Effector memory CD8-positive, alpha-beta T cell (primary cell): ENCODE measurements at regions not wholly inside any gene's neighbourhood (a gene's known extent, or its start where the extent isn't known, plus 50 kb on each side); places are given as distances from the start of the nearest gene placed in this dataset.

Experiments used
- ATAC-seq: fragments of 150-1000 bp; cut with Tn5 transposase; replicated peaks from 2 replicates; pipeline ENCODE4 v1.10.0; 2021; ENCODE audit warnings: mild to moderate bottlenecking, moderate library complexity
- DNase-seq, 3 experiments: peaks; one replicate each; pipeline ENCODE4 v3.0.0; 2021
- H3K27ac Mint-ChIP-seq, 2 donors: one replicate each; pipeline ENCODE4 v1.8.0; 2022; ENCODE audit warnings: mild to moderate bottlenecking in 2 of 2, mixed read lengths in 2 of 2, moderate library complexity in 2 of 2
- H3K27me3 Mint-ChIP-seq, 2 donors: one replicate each; pipeline ENCODE4 v1.8.0; 2022; ENCODE audit warnings: mixed read lengths in 2 of 2
- H3K36me3 Mint-ChIP-seq: one replicate; pipeline ENCODE4 v1.8.0; 2022; ENCODE audit warnings: mild to moderate bottlenecking, moderate library complexity, mixed read lengths; ENCODE audit not compliant: insufficient read depth
- H3K4me1 Mint-ChIP-seq, 2 donors: one replicate each; pipeline ENCODE4 v1.8.0; 2022; ENCODE audit warnings: low read depth in 2 of 2, mixed read lengths in 2 of 2
- H3K4me3 Mint-ChIP-seq, 2 donors: one replicate each; pipeline ENCODE4 v1.8.0; 2022; ENCODE audit warnings: mild to moderate bottlenecking in 2 of 2, mixed read lengths in 2 of 2, moderate library complexity in 2 of 2
- H3K9me3 Mint-ChIP-seq, 2 donors: one replicate each; pipeline ENCODE4 v1.8.0; 2022; ENCODE audit warnings: mixed read lengths in 2 of 2

DNA sequence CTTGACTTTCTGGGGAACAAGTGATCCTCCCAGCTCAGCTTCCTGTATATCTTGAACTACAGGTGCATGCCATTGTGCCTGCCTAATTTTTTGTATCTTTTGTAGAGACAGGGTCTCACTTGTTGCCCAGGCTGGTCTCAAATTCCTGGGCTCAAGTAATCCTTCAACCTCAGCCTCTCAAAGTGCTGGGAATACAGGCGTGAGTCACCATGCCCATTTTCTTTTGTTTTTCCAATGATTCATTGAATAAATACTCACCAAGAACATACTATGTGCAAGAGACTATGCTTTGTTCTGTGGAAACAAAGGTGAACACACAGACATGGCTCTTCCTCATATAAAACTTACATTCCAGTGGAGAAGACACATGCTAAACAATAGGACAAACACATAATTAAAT lies 407.8 kb upstream of the DAB1 start:
- H3K4me1 Mint-ChIP-seq = no peaks in the 10 kb centered on the region
- H3K27ac Mint-ChIP-seq = no peak overlapping the region
- ATAC-seq = no peak
- H3K27me3 Mint-ChIP-seq = peaks cover 2 to 3% of the 10 kb centered on the region in 2 donors
- H3K9me3 Mint-ChIP-seq = peaks cover under 1 to 7% of the 10 kb centered on the region in 2 donors
- no peaks in the 10 kb centered on the region for H3K36me3 Mint-ChIP-seq
- DNase-seq = no peak
- H3K4me3 Mint-ChIP-seq = no peak overlapping the region

DNA sequence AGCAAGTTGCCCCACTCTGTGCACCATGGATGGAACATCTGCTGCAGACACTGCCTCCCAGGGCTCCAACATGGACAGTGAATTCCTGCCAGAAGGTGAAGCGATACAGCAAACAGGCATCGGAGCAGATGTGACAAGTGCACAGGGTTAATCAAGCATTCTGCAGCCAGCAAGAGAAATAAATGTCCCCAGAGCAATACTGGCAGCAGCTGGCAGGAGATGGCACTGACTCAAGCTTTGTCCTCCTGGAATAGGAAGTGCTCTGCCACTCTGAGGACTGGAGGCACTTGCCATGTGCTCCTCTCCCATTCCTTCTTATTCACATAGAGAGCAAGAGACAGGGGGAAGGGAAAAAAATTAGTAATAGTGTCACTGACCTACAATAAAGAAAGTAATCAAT lies 402.7 kb upstream of the DAB1 start:
- no peaks in the 10 kb centered on the region for H3K4me1 Mint-ChIP-seq
- peaks cover 2 to 7% of the 10 kb centered on the region in 2 donors for H3K9me3 Mint-ChIP-seq
- ATAC-seq (no peak), DNase-seq (no peak)
- H3K4me3 Mint-ChIP-seq = no peak overlapping the region
- H3K27me3 Mint-ChIP-seq = peaks cover 0 to 8% of the 10 kb centered on the region in 2 donors
- no peaks in the 10 kb centered on the region for H3K36me3 Mint-ChIP-seq
- H3K27ac Mint-ChIP-seq = no peak overlapping the region

DNA sequence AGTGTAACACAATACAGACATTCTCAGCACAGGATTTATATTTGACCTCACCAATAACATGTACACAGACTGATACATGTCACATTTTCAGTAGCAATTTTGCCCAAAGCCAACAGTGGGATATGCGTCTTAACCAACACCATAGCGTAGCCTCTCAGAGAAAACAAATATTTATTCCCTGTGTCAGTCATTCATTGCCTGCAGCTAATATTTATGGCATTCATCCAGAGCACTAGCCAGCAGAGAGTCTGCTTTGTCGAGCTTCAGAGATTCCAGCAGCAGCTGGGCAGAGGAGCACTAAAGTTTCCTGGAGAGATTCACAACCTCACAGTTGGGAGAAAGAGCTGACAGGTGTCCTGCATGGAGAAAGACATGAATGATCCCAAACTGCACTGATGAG lies 400.7 kb upstream of the DAB1 start:
- Mint-ChIP-seq H3K4me3 (no peak overlapping the region), H3K27ac (no peak overlapping the region), H3K27me3 (peaks cover 0 to 8% of the 10 kb centered on the region in 2 donors), H3K4me1 (peaks cover 0 to 2% of the 10 kb centered on the region in 2 donors), H3K36me3 (no peaks in the 10 kb centered on the region), H3K9me3 (peaks cover 0 to 2% of the 10 kb centered on the region in 2 donors)
- ATAC-seq (no peak), DNase-seq (no peak)

DNA sequence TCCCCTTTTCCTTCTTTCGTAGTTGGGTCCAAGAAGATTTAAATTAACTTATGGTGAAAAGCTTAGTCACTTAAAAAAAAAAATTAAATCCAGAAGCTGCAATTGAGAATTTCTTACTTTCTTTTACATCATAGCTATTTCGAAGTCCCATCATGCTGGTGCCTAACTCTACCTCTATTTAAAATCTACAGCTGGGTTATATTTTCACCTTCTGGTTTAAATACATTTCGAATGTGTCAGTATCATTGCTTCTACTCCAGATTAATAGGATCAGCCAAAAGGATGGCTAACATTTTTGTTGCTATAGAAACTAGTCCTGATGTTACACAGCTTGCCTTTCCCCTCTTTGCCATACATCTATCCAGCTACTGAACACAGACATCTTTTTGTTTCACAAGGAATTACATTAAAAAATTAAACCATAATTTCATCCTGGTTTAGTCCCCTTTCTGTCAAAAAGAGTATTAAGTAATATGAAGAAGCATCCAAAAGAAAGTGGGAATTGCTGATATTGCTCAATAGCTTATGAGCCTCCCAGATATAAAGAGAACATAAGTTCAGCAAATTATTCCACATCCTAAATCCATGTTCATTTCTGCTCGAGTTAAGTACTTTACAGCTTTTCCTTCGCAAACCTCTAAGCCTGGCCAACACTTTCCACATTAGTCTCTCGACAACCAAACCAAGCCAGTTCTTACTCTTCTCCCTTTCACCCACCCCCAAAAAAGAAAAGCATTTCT lies 396.7 kb upstream of the DAB1 start:
- no peaks in the 10 kb centered on the region for H3K9me3 Mint-ChIP-seq
- no peak overlapping the region for H3K4me3 Mint-ChIP-seq
- peaks cover 0 to 17% of the 10 kb centered on the region in 2 donors for H3K27me3 Mint-ChIP-seq
- ATAC-seq = no peak
- no peak overlapping the region for H3K27ac Mint-ChIP-seq
- H3K4me1 Mint-ChIP-seq = peaks cover 0 to 2% of the 10 kb centered on the region in 2 donors
- DNase-seq = no peak
- no peaks in the 10 kb centered on the region for H3K36me3 Mint-ChIP-seq

DNA sequence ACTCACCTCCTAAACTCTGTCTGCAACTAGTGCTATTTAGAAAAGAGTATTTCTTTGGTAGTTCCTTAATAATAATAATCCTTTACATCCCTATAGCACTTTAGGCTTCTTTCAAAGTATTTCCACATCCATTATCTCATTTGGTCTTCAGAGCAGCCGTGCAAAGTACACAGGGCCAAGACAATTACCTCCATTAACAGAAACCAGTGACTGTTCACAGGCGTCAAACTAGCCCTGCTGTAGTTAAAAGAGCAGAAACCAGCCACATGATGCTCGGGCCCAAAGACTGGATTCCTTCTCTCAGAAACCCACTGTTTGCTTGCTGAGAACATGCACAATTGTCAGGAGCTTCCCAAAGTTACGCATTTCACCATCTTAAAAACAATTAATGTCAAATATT lies 396.0 kb upstream of the DAB1 start:
- no peak for DNase-seq
- Mint-ChIP-seq H3K4me3 (no peak overlapping the region), H3K4me1 (peaks cover 0 to 2% of the 10 kb centered on the region in 2 donors), H3K27me3 (peaks cover 0 to 18% of the 10 kb centered on the region in 2 donors), H3K9me3 (no peaks in the 10 kb centered on the region), H3K36me3 (no peaks in the 10 kb centered on the region), H3K27ac (no peak overlapping the region)
- ATAC-seq = no peak

DNA sequence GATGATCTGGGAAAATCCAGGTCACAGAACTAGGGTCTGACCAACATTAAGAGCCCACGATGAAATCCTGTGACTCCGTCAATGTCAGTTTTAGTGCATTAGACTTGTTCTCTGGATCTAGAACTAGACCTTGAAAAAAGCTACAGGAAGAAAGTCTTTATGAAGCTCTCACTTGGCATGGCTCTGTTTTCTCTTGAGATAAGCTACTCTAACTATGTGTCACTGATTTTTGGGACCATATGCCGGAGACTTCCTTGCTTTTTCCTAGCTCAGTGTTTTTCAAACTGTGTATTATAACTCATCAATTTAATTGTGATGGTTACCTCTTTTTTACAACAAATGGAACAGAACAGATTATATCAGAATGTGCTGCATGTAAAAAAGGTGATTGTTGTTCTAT lies 379.7 kb upstream of the DAB1 start:
- H3K9me3 Mint-ChIP-seq = peaks cover 0 to 7% of the 10 kb centered on the region in 2 donors
- H3K27me3 Mint-ChIP-seq = no peaks in the 10 kb centered on the region
- no peak overlapping the region for H3K27ac Mint-ChIP-seq
- DNase-seq (no peak), ATAC-seq (no peak)
- H3K4me3 Mint-ChIP-seq = no peak overlapping the region
- no peaks in the 10 kb centered on the region for H3K4me1 Mint-ChIP-seq
- no peaks in the 10 kb centered on the region for H3K36me3 Mint-ChIP-seq

DNA sequence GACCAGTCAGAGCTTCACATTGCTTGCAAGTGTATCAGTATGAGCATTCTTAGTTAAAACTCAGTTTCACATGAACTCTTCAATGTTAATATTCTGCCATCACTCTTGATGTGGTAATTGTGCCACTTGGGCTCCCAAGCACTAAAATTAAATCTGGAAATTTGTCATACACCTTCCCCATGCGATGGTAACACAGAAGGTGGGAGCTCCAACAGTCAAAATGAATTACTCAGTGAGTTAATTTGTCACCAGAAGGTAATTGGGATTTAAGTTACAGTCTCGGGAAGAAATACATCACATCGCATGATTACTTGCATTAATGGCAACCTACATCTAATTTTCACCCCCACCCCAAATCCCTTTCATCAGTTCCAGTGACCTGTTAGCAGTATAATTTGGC lies 376.5 kb upstream of the DAB1 start:
- Mint-ChIP-seq H3K27ac (no peak overlapping the region), H3K36me3 (no peaks in the 10 kb centered on the region), H3K4me3 (no peak overlapping the region), H3K9me3 (peaks cover 0 to 6% of the 10 kb centered on the region in 2 donors), H3K4me1 (no peaks in the 10 kb centered on the region), H3K27me3 (peaks cover 0 to 7% of the 10 kb centered on the region in 2 donors)
- ATAC-seq (no peak), DNase-seq (no peak)

DNA sequence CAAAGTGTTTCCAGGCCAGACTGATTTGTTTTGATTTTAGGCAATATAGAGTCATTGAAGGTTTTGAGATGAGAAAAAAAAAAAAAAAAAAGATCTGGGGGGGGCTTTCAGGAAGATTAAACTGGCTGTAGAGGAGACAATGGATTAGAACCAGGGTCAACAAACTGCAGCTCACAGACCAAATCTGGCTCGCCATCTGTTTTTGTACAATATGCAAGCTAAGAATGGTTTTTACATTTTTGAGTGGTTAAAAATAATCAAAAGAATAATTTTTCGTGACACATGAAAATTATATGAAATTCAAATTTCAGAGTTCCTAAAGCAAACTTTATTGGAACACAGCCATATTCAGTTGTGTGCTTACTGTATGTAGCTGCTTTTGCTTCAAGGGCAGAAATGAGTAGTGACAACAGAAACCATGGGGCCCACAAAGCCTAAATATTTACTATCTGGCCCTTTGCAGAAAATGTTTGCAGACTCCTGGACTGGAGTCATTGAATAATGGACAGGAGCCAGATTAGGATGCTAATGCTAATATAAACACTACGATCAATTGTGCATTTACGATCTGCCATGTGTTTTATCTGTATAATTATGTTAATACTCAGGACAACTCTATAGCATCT lies 375.7 kb upstream of the DAB1 start:
- no peak overlapping the region for H3K4me3 Mint-ChIP-seq
- peaks cover 0 to 6% of the 10 kb centered on the region in 2 donors for H3K9me3 Mint-ChIP-seq
- no peaks in the 10 kb centered on the region for H3K4me1 Mint-ChIP-seq
- DNase-seq = no peak
- no peak overlapping the region for H3K27ac Mint-ChIP-seq
- ATAC-seq = no peak
- no peaks in the 10 kb centered on the region for H3K36me3 Mint-ChIP-seq
- peaks cover 0 to 7% of the 10 kb centered on the region in 2 donors for H3K27me3 Mint-ChIP-seq

DNA sequence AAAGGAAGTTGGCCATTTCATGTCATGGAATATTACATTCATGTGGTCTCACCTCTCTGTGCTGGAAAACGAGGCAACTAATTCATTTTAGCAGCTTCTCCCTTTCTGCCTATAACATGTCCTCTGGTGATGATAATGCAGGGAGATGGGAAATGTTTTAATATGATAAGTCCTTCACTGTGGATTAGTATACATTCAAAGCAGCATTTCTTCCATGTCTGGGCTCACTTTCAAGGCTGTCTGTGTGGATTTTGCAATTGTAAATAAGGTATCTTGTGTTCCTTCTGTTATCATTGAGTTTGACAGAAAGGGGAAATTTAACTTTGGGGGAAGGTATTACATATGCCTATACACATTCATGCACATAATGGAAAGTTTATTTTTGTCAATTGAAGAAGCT lies 374.7 kb upstream of the DAB1 start:
- Mint-ChIP-seq H3K4me1 (no peaks in the 10 kb centered on the region), H3K27me3 (peaks cover 0 to 7% of the 10 kb centered on the region in 2 donors), H3K27ac (no peak overlapping the region), H3K4me3 (no peak overlapping the region), H3K36me3 (no peaks in the 10 kb centered on the region), H3K9me3 (peaks cover 0 to 8% of the 10 kb centered on the region in 2 donors)
- ATAC-seq (no peak), DNase-seq (no peak)

DNA sequence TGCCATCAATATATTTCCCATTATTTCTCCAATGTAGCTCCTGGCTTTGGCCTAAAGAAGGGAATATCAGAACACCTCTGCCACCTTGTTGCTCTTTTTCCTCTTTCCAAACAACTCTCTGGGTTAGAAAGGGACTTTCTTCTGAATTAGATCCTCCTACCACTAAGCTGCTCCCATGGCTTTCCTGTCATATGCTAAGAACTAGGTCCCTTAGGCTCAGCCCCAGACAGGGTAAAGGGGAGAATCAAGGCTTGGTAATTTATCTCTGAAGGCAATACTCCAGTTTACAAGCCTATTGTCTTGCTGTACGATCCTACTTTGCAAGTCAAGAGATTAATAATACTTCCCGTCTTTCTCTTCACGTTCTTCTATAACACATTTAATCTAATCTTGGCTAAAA lies 373.2 kb upstream of the DAB1 start:
- no peaks in the 10 kb centered on the region for H3K4me1 Mint-ChIP-seq
- DNase-seq (no peak), ATAC-seq (no peak)
- H3K36me3 Mint-ChIP-seq = no peaks in the 10 kb centered on the region
- H3K4me3 Mint-ChIP-seq = no peak overlapping the region
- peaks cover 0 to 8% of the 10 kb centered on the region in 2 donors for H3K9me3 Mint-ChIP-seq
- peaks cover 0 to 7% of the 10 kb centered on the region in 2 donors for H3K27me3 Mint-ChIP-seq
- H3K27ac Mint-ChIP-seq = no peak overlapping the region

DNA sequence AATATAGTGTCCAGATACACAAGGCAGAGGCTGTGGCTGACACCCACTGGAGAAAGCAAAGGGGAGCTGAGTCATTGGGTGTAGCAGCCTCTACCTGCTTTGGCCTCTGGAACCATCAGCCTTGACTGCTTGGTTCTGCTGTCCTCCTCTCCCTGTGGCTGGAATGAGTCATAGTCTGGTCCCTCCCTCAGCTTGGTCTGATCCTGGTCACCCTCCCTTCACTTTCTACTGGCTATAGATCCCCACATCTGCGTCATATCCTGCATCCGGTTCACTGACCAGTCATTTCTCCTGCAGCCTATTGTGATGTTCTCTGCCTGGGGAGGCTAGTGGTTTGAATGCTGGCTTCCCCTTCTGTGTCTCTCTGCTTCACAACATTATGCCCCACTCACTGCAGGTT lies 372.8 kb upstream of the DAB1 start:
- DNase-seq = no peak
- ATAC-seq = no peak
- Mint-ChIP-seq H3K27ac (no peak overlapping the region), H3K9me3 (peaks cover 0 to 8% of the 10 kb centered on the region in 2 donors), H3K36me3 (no peaks in the 10 kb centered on the region), H3K4me3 (no peak overlapping the region), H3K4me1 (no peaks in the 10 kb centered on the region), H3K27me3 (peaks cover 0 to 7% of the 10 kb centered on the region in 2 donors)

DNA sequence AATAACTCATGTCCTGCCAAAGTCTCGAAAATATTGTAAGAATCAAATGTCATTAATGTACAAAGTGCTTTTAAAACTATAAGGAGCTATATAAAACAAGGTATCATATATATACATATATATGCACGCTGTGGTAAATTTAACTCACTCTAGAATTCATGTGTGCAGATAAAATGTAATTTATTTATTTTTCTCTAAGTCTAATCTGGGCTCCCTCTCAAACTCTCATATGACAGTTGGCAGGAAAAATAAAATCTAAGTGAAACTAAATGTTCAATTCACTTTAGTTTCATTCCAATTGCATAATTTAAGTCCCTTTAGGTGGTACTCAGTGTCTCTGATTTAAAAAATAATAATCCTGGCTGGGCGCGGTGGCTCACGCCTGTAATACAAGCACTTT lies 372.0 kb upstream of the DAB1 start:
- no peaks in the 10 kb centered on the region for H3K36me3 Mint-ChIP-seq
- peaks cover 0 to 8% of the 10 kb centered on the region in 2 donors for H3K9me3 Mint-ChIP-seq
- H3K27ac Mint-ChIP-seq = no peak overlapping the region
- ATAC-seq (no peak), DNase-seq (no peak)
- no peak overlapping the region for H3K4me3 Mint-ChIP-seq
- peaks cover 0 to 7% of the 10 kb centered on the region in 2 donors for H3K27me3 Mint-ChIP-seq
- H3K4me1 Mint-ChIP-seq = no peaks in the 10 kb centered on the region

DNA sequence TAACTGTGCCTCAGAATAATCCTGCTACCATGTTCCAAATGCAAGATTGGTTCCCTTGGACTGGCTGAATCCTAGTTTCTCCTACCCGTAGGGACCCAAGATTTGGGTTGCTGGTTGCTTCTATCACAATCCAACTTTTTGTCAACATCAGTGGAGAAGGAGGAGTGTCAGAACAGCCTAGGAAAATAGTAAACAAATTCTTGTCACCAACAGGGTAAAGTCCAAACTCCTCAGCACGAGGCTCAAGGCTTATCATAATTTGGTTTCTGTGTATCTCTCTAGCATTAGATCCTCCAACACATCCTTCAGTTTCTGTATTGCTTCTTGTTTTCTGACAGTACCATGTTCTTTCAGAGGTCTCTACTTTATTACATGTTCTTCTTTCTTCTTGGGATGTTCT lies 370.2 kb upstream of the DAB1 start:
- no peak overlapping the region for H3K4me3 Mint-ChIP-seq

DNA sequence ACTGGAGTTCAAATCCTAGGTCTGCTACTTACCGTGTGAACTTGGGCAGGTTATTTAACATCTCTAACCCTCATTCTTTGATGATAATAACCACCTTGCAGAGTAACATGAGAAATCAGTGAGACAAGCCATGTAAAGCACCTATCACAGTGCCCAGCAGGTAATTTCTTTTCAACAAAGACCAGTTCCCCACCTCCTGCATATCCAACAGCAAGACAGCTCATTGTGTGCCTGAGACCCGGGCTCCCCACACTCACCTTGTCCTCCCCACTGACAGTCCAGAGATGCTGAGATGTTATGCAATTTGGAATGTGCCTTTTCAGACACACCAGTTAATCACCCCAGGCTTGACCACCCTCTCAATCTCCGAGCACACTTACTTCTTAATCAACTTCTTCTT lies 367.6 kb upstream of the DAB1 start:
- DNase-seq = no peak
- Mint-ChIP-seq H3K4me1 (no peaks in the 10 kb centered on the region), H3K27me3 (peaks cover 0 to under 1% of the 10 kb centered on the region in 2 donors), H3K27ac (no peak overlapping the region), H3K9me3 (peaks cover 0 to 4% of the 10 kb centered on the region in 2 donors), H3K4me3 (no peak overlapping the region), H3K36me3 (no peaks in the 10 kb centered on the region)
- no peak for ATAC-seq

More for the DNA sequence above, 370.2 kb upstream of the DAB1 start:
- H3K36me3 Mint-ChIP-seq = no peaks in the 10 kb centered on the region
- DNase-seq = no peak
- H3K9me3 Mint-ChIP-seq = peaks cover 0 to 8% of the 10 kb centered on the region in 2 donors
- no peak overlapping the region for H3K27ac Mint-ChIP-seq
- H3K27me3 Mint-ChIP-seq = peaks cover 0 to 7% of the 10 kb centered on the region in 2 donors
- no peak for ATAC-seq
- no peaks in the 10 kb centered on the region for H3K4me1 Mint-ChIP-seq
